ENCODE measurements at regions not wholly inside any gene's neighbourhood (a gene's known extent, or its start where the extent isn't known, plus 50 kb on each side); places are given as distances from the start of the nearest gene placed in this dataset.

- no peak for DNase-seq (ENCODE audit: low read depth)
- TF ChIP-seq, protein P1, sequence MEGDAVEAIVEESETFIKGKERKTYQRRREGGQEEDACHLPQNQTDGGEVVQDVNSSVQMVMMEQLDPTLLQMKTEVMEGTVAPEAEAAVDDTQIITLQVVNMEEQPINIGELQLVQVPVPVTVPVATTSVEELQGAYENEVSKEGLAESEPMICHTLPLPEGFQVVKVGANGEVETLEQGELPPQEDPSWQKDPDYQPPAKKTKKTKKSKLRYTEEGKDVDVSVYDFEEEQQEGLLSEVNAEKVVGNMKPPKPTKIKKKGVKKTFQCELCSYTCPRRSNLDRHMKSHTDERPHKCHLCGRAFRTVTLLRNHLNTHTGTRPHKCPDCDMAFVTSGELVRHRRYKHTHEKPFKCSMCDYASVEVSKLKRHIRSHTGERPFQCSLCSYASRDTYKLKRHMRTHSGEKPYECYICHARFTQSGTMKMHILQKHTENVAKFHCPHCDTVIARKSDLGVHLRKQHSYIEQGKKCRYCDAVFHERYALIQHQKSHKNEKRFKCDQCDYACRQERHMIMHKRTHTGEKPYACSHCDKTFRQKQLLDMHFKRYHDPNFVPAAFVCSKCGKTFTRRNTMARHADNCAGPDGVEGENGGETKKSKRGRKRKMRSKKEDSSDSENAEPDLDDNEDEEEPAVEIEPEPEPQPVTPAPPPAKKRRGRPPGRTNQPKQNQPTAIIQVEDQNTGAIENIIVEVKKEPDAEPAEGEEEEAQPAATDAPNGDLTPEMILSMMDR (conservative IDR thresholded peaks at IDR 0.05; ENCODE audit: low read depth, low read length) = no peak
- H3K4me3 ChIP-seq (ENCODE audit: low read depth, low read length) = no peak overlapping the region
These were observed 66.8 kb upstream of the RAD23B start for GRCh38 chr9:107216329-107216728.

- TF ChIP-seq, protein P1 (conservative IDR thresholded peaks at IDR 0.05; ENCODE audit: low read depth, low read length) = no peak
- no peak overlapping the region for H3K4me3 ChIP-seq (ENCODE audit: low read depth, low read length)
- DNase-seq (ENCODE audit: low read depth) = no peak
These were observed 64.1 kb upstream of the RAD23B start for GRCh38 chr9:107218829-107219485.

DNA sequence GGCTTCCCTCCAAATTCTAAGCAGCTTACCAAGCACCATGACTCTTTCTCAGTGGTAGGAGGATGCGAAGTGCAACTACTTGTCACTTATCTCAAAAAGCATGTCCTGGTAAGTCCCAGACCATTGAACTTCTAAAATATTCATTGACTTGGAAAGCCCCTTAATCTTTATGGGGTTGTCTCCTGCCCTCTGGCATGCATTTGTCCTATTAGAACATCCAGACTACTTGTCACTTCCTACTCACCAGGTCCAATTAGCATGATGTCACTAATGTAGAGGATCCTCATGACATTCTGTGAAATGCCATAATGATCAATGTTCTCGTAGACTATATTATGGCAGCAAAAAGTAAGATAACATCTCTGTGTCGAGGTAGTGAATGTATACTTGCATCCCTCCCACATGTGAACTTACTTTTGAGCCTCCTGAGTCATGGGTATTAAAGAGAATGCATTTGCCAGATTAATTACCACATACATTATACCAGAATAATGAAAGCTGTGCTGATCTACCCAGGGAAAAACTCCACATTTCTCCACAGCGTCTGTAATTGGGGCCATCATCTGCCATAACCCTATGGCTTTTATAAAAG is 63.5 kb upstream of the RAD23B start:
- H3K4me3 ChIP-seq (ENCODE audit: low read depth, low read length) = no peak overlapping the region
- TF ChIP-seq, protein P1 (conservative IDR thresholded peaks at IDR 0.05; ENCODE audit: low read depth, low read length) = no peak
- DNase-seq (ENCODE audit: low read depth) = no peak

- TF ChIP-seq, protein P1 (conservative IDR thresholded peaks at IDR 0.05; ENCODE audit: low read depth, low read length) = no peak
- no peak for DNase-seq (ENCODE audit: low read depth)
- no peak overlapping the region for H3K4me3 ChIP-seq (ENCODE audit: low read depth, low read length)
These were observed 61.8 kb upstream of the RAD23B start for GRCh38 chr9:107221321-107221720.

DNA sequence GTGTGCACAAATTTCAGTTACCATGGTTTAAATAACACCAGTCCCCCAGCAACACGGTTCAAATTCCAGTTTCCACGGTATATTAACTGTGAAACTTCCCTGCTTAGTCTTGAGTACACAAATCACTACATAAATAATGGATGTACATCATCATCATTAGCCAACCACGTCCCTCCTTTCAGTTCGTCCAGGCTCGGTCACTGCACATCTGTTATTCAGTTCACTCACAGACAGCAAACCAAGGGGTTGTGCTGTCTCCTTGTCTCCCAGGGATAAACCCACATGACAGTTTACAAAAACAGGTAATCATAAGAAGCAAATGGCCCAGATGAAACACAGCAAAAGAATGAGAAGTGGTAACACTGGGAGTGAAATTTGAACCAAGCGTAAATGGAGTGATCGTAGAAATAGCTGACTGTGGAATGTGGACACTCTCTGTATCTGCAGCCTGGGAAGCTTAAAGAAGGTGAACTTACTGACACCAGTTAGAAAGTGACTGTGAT is 61.0 kb upstream of the RAD23B start:
- peak overlapping the region; percentile 53 for H3K4me3 ChIP-seq (ENCODE audit: low read depth, low read length)
- TF ChIP-seq, protein P1 (conservative IDR thresholded peaks at IDR 0.05; ENCODE audit: low read depth, low read length) = no peak
- DNase-seq (ENCODE audit: low read depth) = peak; percentile 75

DNA sequence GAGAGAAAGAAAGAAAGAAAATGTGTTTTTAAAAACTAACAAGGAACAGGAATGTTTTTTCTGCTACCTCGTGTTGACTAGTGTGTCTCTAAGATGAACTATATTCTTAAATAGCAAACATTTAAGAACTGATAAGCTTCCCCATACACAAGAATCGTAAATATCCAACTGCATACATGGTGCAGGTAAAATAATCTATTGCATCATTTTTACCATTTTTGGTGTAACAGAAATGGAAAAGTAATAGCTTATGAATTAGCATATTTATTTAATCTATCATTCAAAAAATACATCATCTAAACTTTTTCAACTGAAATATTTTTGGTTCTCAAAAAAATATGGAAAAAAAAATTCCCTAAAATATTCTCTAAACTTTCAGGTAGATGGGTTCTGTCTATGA is 59.7 kb upstream of the RAD23B start:
- no peak for DNase-seq (ENCODE audit: low read depth)
- H3K4me3 ChIP-seq (ENCODE audit: low read depth, low read length) = no peak overlapping the region
- TF ChIP-seq, protein P1 (conservative IDR thresholded peaks at IDR 0.05; ENCODE audit: low read depth, low read length) = no peak

- H3K4me3 ChIP-seq (ENCODE audit: low read depth, low read length) = no peak overlapping the region
- TF ChIP-seq, protein P1 (conservative IDR thresholded peaks at IDR 0.05; ENCODE audit: low read depth, low read length) = no peak
- DNase-seq (ENCODE audit: low read depth) = no peak
These were observed 58.8 kb upstream of the RAD23B start for GRCh38 chr9:107224252-107224651.
